GM12878 (cell line): ENCODE measurements at regions not wholly inside any gene's neighbourhood (a gene's known extent, or its start where the extent isn't known, plus 50 kb on each side); places are given as distances from the start of the nearest gene placed in this dataset.

Source experiments
- ATAC-seq: fragments of 200-7000 bp; cut with Tn5 transposase; 3 replicates; pipeline ENCODE4 v1.9.1; 2020; ENCODE audit warnings: mild to moderate bottlenecking, moderate library complexity
- BruUV-seq: library from RNA; stranded (reverse); fragments of 400-500 nt; replicated peaks from 2 replicates; lab custom pipeline; 2021; lab: Mats Ljungman, UMichigan
- CTCF ChIA-PET: fragments of 300-600 bp; sonication (Branson Sonifier 250); formaldehyde crosslinking; extraction: SDS; loops from one replicate; lab custom pipeline; 2021; ENCODE audit warnings: inconsistent platforms; lab: Yijun Ruan, JAX
- POLR2A ChIA-PET: fragments of 350-600 bp; formaldehyde crosslinking; extraction: SDS; loops from one replicate; lab custom pipeline; 2021; ENCODE audit warnings: inconsistent platforms; lab: Charles Lee
- RAD21 ChIA-PET: fragments of 300-600 bp; sonication (Branson Sonifier 250); formaldehyde crosslinking; loops from one replicate; lab custom pipeline; 2023; ENCODE audit warnings: antibody characterized with exemption; ENCODE audit not compliant: unreplicated experiment; lab: Charles Lee
- SMC1A ChIA-PET: fragments of 300-600 bp; sonication (Branson Sonifier 250); formaldehyde crosslinking; loops from one replicate; lab custom pipeline; 2023; ENCODE audit not compliant: unreplicated experiment, uncharacterized antibody; lab: Charles Lee
- DNase-seq: peaks from one replicate; pipeline ENCODE4 v3.0.0-alpha.2; 2011; ENCODE audit warnings: low read depth, low spot score
- FAIRE-seq: peaks from 3 replicates; lab custom pipeline; 2011; peaks lifted over from hg19 to GRCh38; lab: Jason Lieb, UNC
- H2AFZ ChIP-seq: 2 replicates; pipeline ENCODE4 v1.6.0; 2011; ENCODE audit warnings: low read depth, low read length, control low read depth; ENCODE audit not compliant: control insufficient read depth
- H3K27ac ChIP-seq: 2 replicates; pipeline ENCODE4 v1.5.1; 2011; ENCODE audit warnings: control low read depth; ENCODE audit not compliant: control insufficient read depth, insufficient read depth
- H3K27me3 ChIP-seq, 2 experiments: replicated peaks in 1 of 2; 2 replicates each; pipeline versions ENCODE4 v1.6.0 to v1.6.1; 2011; ENCODE audit warnings: low read length in 1 of 2; ENCODE audit not compliant: control insufficient read depth in 2 of 2, insufficient read depth in 2 of 2
- H3K36me3 ChIP-seq, 2 experiments: 2 replicates each; pipeline ENCODE4 v1.5.1; 2011; ENCODE audit warnings: low read length in 1 of 2; ENCODE audit not compliant: control insufficient read depth in 2 of 2, insufficient read depth in 2 of 2
- H3K4me1 ChIP-seq: 2 replicates; pipeline ENCODE4 v1.6.1; 2011; ENCODE audit warnings: mild to moderate bottlenecking, low read length, moderate library complexity, mixed read lengths; ENCODE audit not compliant: control insufficient read depth, insufficient read depth
- H3K4me2 ChIP-seq: 2 replicates; pipeline ENCODE4 v1.6.0; 2011; ENCODE audit warnings: control low read depth; ENCODE audit not compliant: control insufficient read depth, insufficient read depth
- H3K4me3 ChIP-seq: fragments of 200-600 bp; sonication (generic); 2 replicates; pipeline ENCODE4 v1.5.1; 2016
- H3K79me2 ChIP-seq: 2 replicates; pipeline ENCODE4 v1.6.0; 2011; ENCODE audit warnings: low read length; ENCODE audit not compliant: control insufficient read depth, insufficient read depth
- H3K9ac ChIP-seq: 2 replicates; pipeline ENCODE4 v1.8.0; 2011; ENCODE audit warnings: low read length, control low read depth, mixed read lengths; ENCODE audit not compliant: control insufficient read depth, insufficient read depth
- H3K9me3 ChIP-seq: replicated peaks from 3 replicates; pipeline ENCODE4 v1.5.1; 2011; ENCODE audit warnings: mild to moderate bottlenecking, low read length; ENCODE audit not compliant: control insufficient read depth, insufficient read depth
- H4K20me1 ChIP-seq: 2 replicates; pipeline ENCODE4 v1.6.0; 2011; ENCODE audit not compliant: control insufficient read depth, insufficient read depth
- BHLHE40 ChIP-seq, 2 experiments: fragments of 450-650 bp in 1 of 2; IDR thresholded peaks; 2 replicates each; pipeline ENCODE4 v1.6.1; 2011 to 2017; ENCODE audit warnings: low read depth in 2 of 2, borderline replicate concordance in 1 of 2, improper control_type of control experiment in 1 of 2, low read length in 1 of 2, mild to moderate bottlenecking in 1 of 2
- CBX3 ChIP-seq: fragments of 200-600 bp; sonication (generic); IDR thresholded peaks from 2 replicates; pipeline ENCODE4 v1.6.1; 2016; ENCODE audit warnings: low read depth, borderline replicate concordance
- ESRRA ChIP-seq: IDR thresholded peaks from 2 replicates; pipeline ENCODE4 v1.6.1; 2012; ENCODE audit warnings: mild to moderate bottlenecking, low read length, improper control_type of control experiment
- FOS ChIP-seq: IDR thresholded peaks from 3 replicates; pipeline ENCODE4 v1.6.1; 2011; ENCODE audit warnings: borderline replicate concordance; ENCODE audit not compliant: insufficient read length; ENCODE audit errors: extremely low read depth
- GATAD2B ChIP-seq: fragments of 450-650 bp; conservative IDR thresholded peaks from 2 replicates; pipeline ENCODE4 v1.6.1; 2017; ENCODE audit warnings: low read depth, mild to moderate bottlenecking, moderate library complexity
- KAT2A ChIP-seq: conservative IDR thresholded peaks from 2 replicates; pipeline ENCODE4 v1.6.1; 2011; ENCODE audit warnings: low read depth, low read length; ENCODE audit not compliant: control insufficient read depth
- KDM1A ChIP-seq: fragments of 200-600 bp; sonication (generic); IDR thresholded peaks from 2 replicates; pipeline ENCODE4 v1.6.1; 2016; ENCODE audit warnings: borderline replicate concordance
- MTA2 ChIP-seq: fragments of 450-650 bp; IDR thresholded peaks from 2 replicates; pipeline ENCODE4 v1.6.1; 2016; ENCODE audit warnings: low read depth, mild to moderate bottlenecking, moderate library complexity
- MYB ChIP-seq: fragments of 150-350 bp; IDR thresholded peaks from 2 replicates; pipeline ENCODE4 v1.6.1; 2014; ENCODE audit warnings: mild to moderate bottlenecking, low read depth, low read length, borderline replicate concordance
- NFXL1 ChIP-seq: fragments of 450-650 bp; IDR thresholded peaks from 2 replicates; pipeline ENCODE4 v1.6.1; 2017; ENCODE audit warnings: antibody characterized with exemption, mild to moderate bottlenecking, borderline replicate concordance
- POLR2A ChIP-seq: IDR thresholded peaks from 2 replicates; pipeline ENCODE4 v1.6.1; 2011; ENCODE audit warnings: low read depth, mild to moderate bottlenecking, low read length
- POLR2AphosphoS2 ChIP-seq: IDR thresholded peaks from 2 replicates; pipeline ENCODE4 v1.6.1; 2011; ENCODE audit warnings: low read depth, mild to moderate bottlenecking, low read length, improper control_type of control experiment, moderate library complexity
- RBBP5 ChIP-seq: fragments of 200-600 bp; sonication (generic); conservative IDR thresholded peaks from 2 replicates; pipeline ENCODE4 v1.6.1; 2016
- SP1 ChIP-seq: IDR thresholded peaks from one replicate; pipeline ENCODE4 v1.6.1; 2011; ENCODE audit warnings: low read depth, low read length
- SUZ12 ChIP-seq: fragments of 200-600 bp; sonication (generic); IDR thresholded peaks from one replicate; pipeline ENCODE4 v1.6.1; 2018; ENCODE audit warnings: antibody characterized with exemption, mild to moderate bottlenecking; ENCODE audit not compliant: unreplicated experiment
- TCF7 ChIP-seq: IDR thresholded peaks from 2 replicates; pipeline ENCODE4 v1.6.1; 2014; ENCODE audit warnings: antibody characterized with exemption, borderline replicate concordance
- YY1 ChIP-seq: IDR thresholded peaks from 2 replicates; pipeline ENCODE4 v1.6.1; 2011; ENCODE audit warnings: low read depth, mild to moderate bottlenecking, low read length
- ZNF217 ChIP-seq: fragments of 450-650 bp; IDR thresholded peaks from 2 replicates; pipeline ENCODE4 v1.6.1; 2017; ENCODE audit warnings: antibody characterized with exemption, mild to moderate bottlenecking
- ZNF622 ChIP-seq: fragments of 450-650 bp; IDR thresholded peaks from 2 replicates; pipeline ENCODE4 v1.6.1; 2017; ENCODE audit warnings: mild to moderate bottlenecking, inconsistent platforms
- ZSCAN29 ChIP-seq: fragments of 450-650 bp; IDR thresholded peaks from 2 replicates; pipeline ENCODE4 v1.6.1; 2017; ENCODE audit warnings: mild to moderate bottlenecking, moderate library complexity
- ZZZ3 ChIP-seq: IDR thresholded peaks from 2 replicates; pipeline ENCODE4 v1.6.1; 2011; ENCODE audit warnings: low read depth; ENCODE audit not compliant: control insufficient read depth, insufficient read length
- WGBS: methylation state at CpG from one replicate; pipeline ENCODE4 v1.1.6; 2016; ENCODE audit warnings: low lambda C conversion rate; ENCODE audit not compliant: insufficient replicate concordance, insufficient coverage; ENCODE audit errors: missing lambda C conversion rate; 5-methylcytosine and 5-hydroxymethylcytosine counted together
- in situ Hi-C: fragments of 300-500 bp; cut with MboI; formaldehyde crosslinking; loops from 9 replicates; pipeline ENCODE4 v1.14.3; 2018; ENCODE audit warnings: mixed read lengths
- intact Hi-C: fragments of 100-400 bp; cut with micrococcal nuclease; formaldehyde crosslinking; loops from one replicate; pipeline ENCODE4 v1.14.2; 2022; ENCODE audit not compliant: unreplicated experiment
- TF ChIP-seq, protein P1 (sequence below): IDR thresholded peaks from 2 replicates; pipeline ENCODE4 v1.6.1; 2012; ENCODE audit warnings: low read depth, low read length, improper control_type of control experiment

DNA sequence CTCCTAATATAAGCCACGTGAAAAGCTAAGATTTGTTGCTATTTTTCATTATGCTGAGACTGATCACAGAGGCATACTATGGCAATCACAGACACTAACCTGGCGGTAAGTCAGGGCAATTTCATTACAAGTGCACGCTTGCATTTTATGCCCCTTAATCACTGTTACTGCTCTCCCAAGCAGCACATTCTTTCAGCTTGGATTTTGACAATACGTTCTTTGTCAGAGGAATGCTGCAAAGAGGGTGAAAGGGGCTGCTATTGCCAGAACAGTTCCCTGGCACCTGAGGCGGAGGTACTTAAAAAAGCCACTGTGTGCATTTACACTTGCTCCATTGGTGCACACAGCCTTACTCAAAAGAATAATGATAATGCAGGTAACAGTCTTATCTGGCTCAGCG lies 346.6 kb downstream of the RFC3 start:
- CTCF ChIA-PET: interaction anchor here (1.3 kb wide), 1 partner anchor 13 kb away, joined by 3 read pairs; no protein-coding TSS in a partner anchor
- BruUV-seq: no TSS peak
- FAIRE-seq: no peak

DNA sequence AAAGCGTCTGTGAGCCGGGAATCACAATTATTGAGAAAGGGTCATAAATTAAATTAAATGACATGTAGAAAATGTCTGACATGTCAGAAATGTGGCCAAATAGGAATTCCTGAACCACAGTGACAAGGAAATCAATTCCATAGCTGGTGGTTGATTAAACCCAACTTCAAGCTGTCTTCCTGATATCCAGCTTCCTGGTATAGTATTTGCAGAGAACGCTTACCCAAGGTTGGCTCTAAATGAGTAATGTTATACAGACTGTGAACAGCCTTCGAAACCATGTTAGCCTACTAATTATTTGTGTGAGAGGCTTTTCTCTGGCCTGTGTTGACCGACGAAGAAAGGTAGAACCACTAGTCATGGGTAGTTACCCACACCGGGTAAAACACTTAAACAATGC lies 347.2 kb downstream of the RFC3 start:
- CTCF ChIA-PET: interaction anchor here (1.3 kb wide), 1 partner anchor 12 kb away, joined by 3 read pairs; no protein-coding TSS in a partner anchor
- FAIRE-seq: no peak
- Histone ChIP-seq H3K4me3 (no peak overlapping the region), H3K4me1 (no peaks in the 10 kb centered on the region), H3K27ac (no peak overlapping the region), H3K4me2 (no peak overlapping the region), H3K9me3 (no peaks in the 10 kb centered on the region), H3K79me2 (no peaks in the 10 kb centered on the region), H4K20me1 (no peaks in the 10 kb centered on the region), H3K36me3 (no peaks in the 10 kb centered on the region), H3K9ac (no peak overlapping the region), H2AFZ (no peak overlapping the region), H3K27me3 (no peaks in the 10 kb centered on the region)
- TF ChIP-seq POLR2A: no peak
- no peak for TF ChIP-seq CBX3
- TF ChIP-seq TCF7: no peak
- no peak for TF ChIP-seq ZSCAN29
- TF ChIP-seq, protein P1, sequence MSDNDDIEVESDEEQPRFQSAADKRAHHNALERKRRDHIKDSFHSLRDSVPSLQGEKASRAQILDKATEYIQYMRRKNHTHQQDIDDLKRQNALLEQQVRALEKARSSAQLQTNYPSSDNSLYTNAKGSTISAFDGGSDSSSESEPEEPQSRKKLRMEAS: no peak
- no peak for TF ChIP-seq SP1
- no peak for TF ChIP-seq KAT2A
- TF ChIP-seq NFXL1: no peak
- TF ChIP-seq ESRRA: no peak
- TF ChIP-seq YY1: no peak
- no peak for TF ChIP-seq RBBP5
- in situ Hi-C loops: no loop called here
- ATAC-seq: no peak
- POLR2A ChIA-PET: interaction anchor here (0.6 kb wide), 1 partner anchor 612 kb away, joined by 3 read pairs; no protein-coding TSS in a partner anchor
- intact Hi-C loops: no loop called here
- SMC1A ChIA-PET: no interaction called here
- RAD21 ChIA-PET: no interaction called here
- WGBS: 74% methylated on average over 7 of the region's 7 CpGs
- no peak for DNase-seq
- BruUV-seq: no TSS peak

More for the DNA sequence above, 346.6 kb downstream of the RFC3 start:
- RAD21 ChIA-PET: no interaction called here
- H3K27me3 ChIP-seq: no peaks in the 10 kb centered on the region
- no peak for ATAC-seq
- SMC1A ChIA-PET: no interaction called here
- H3K4me1 ChIP-seq: no peaks in the 10 kb centered on the region
- no peaks in the 10 kb centered on the region for H3K9me3 ChIP-seq
- no peaks in the 10 kb centered on the region for H4K20me1 ChIP-seq
- no peak overlapping the region for H3K4me3 ChIP-seq
- intact Hi-C loops: no loop called here
- 63% methylated on average over 6 of the region's 6 CpGs for WGBS
- H3K36me3 ChIP-seq: no peaks in the 10 kb centered on the region
- no peak overlapping the region for H3K4me2 ChIP-seq
- POLR2A ChIA-PET: interaction anchor here (0.6 kb wide), 1 partner anchor 613 kb away, joined by 3 read pairs; no protein-coding TSS in a partner anchor
- in situ Hi-C loops: no loop called here
- no peaks in the 10 kb centered on the region for H3K79me2 ChIP-seq
- DNase-seq: no peak
- TF ChIP-seq MTA2 (no peak), SUZ12 (no peak), ZNF622 (no peak), POLR2AphosphoS2 (no peak), ZZZ3 (no peak), MYB (no peak), GATAD2B (no peak), POLR2A (no peak), BHLHE40 (IDR thresholded peaks at IDR 0.05; ENCODE audit: borderline replicate concordance in 1 of 2, low read depth in 2 of 2, low read length in 1 of 2) (no peak), ZNF217 (no peak), FOS (no peak), KDM1A (no peak)
- TF ChIP-seq, all 136 proteins: peak for 0
- Histone ChIP-seq H2AFZ (no peak overlapping the region), H3K9ac (no peak overlapping the region), H3K27ac (no peak overlapping the region)
